ENCODE measurements at regions not wholly inside any gene's neighbourhood (a gene's known extent, or its start where the extent isn't known, plus 50 kb on each side); places are given as distances from the start of the nearest gene placed in this dataset.

DNA sequence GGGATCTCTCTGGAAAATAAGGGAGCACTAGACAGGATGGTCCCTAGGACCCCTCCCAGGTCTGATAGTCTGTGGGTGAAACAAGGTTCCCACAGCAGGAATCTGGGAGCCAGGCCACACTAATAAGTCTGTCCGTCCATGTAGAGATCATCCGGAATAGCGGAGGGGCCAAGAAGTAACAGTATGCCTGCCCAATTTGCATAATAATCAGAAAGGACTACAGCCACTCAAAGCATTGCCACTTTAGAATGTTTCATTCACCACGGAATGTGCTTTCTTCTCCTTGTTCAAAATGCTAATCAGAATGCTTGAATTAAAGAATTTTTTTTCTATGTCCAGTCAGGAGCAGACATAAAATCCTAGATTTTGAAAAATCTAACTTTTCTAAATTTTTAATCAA lies 254.9 kb downstream of the ACTL7B start:
- no peak for DNase-seq

DNA sequence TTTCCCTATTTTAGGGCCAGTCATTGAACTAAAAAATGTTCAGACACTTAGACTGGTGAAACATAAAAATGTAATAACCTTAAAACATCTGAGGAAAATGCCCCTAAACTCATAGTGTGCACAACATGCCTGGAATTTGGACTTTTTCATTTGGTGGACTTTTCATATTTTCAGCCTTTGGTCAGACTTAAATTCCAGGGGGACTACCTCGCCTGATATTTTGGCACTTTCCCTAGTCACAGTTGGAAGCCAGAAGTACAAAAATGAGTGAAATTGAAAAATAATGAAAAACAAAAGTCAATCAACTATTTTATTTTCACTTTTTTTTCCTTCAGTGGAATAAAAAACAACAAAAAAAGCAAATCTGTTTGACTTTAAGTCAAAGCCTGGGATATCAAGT lies 256.2 kb downstream of the ACTL7B start:
- no peak for DNase-seq

DNA sequence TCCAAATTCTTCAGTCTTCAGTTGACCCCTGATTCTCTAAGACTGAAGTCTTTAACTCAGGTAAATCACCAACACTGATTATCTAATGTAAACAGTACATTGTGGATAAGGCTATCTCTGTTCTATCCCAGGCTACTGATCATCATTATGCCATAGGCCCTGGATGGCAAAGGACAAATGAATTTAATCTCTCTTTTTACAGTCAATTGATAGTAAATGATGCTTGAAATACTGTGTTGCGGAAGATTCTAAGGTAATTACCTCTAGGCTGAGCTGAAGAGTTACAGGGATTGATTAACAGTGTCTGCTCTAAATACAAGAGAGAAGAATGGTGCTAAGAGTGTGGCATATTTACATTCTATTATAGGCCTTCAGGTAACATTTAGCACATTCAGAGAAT lies 264.7 kb downstream of the ACTL7B start:
- no peak for DNase-seq

DNA sequence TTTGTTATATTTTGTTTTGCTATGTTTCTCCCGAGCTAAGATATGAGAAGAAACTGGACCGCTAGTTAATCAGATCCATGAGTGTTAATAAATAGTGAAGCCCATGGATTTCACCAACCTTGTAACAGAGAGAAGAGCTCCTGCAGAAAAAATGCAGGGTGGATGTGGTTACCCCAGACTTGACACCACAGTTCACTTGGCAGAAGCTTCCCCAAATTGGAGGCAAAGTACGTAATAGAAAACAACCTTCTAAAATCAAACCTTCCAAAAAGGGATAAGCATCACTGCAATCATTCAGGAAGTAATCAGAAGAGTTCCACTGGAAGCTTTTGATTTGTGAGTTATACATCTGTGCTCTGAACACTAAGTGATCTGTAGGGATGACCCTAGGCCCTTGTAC lies 267.5 kb downstream of the ACTL7B start:
- no peak for DNase-seq

DNA sequence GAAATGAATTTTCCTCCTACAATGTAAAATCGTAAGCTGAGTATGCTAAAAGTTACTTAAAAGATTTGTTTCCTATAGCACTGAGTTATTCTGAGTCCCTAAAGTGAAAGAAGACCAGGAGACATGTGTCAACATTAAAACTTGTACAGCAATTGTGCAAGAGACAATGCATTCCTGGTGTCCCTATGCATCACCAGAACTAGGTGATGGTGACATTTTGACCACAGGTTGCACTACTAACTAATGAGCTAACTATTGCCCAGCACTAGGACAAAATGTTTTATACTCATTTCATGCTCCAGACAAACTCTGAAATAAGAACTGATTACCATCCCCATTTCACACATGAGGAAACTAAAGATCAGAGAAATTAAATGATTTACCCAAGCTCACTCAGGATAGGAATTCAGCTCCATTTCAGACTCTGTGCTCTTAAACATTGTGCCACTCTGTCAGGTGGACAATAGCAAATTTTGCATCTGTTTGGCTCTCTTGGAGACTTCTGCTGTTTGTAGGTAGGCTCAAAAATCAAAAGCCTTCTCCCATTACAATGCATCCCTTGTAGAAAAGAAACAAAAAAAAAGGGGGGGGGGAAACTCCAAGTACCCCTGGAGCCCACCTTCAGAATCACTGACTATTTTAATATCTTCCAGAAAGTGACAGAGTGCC lies 269.2 kb downstream of the ACTL7B start:
- no peak for DNase-seq

DNA sequence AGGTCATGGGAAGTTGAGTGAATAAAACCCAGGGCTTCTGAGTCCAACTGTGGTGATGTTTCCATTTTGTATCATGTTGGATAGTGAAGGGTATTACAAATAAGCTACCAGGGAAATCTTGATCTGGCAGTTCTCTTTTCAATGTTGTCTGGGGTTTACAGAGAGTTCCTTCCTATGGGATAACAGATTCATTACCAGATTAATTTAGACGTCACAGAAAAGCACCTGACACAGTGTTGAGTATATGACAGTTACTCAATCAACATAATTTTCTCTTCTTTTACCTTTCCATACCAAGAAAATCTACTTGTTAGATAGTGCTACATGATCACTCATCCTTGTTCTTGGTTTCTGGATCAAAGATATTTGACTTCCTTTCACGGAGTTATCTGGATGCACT lies 270.9 kb downstream of the ACTL7B start:
- DNase-seq = no peak

DNA sequence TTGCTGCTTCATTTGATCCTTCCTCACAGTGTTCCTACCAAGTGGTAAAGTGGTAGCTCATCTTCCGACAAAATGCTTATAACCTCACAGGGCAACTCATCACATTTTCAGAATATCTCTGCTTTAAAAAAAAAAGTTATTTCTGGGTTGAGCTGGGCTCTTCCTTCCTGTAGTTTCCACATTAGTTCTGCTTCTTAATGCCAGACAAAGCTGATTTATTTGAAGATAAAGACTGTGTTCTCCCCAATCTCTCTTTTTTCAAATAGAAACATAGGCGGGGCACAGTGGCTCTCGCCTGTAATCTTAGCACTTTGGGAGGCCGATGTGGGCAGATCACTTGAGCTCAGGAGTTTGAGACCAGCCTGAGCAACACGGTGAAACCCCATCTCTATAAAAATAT lies 273.1 kb downstream of the ACTL7B start:
- DNase-seq = no peak

DNA sequence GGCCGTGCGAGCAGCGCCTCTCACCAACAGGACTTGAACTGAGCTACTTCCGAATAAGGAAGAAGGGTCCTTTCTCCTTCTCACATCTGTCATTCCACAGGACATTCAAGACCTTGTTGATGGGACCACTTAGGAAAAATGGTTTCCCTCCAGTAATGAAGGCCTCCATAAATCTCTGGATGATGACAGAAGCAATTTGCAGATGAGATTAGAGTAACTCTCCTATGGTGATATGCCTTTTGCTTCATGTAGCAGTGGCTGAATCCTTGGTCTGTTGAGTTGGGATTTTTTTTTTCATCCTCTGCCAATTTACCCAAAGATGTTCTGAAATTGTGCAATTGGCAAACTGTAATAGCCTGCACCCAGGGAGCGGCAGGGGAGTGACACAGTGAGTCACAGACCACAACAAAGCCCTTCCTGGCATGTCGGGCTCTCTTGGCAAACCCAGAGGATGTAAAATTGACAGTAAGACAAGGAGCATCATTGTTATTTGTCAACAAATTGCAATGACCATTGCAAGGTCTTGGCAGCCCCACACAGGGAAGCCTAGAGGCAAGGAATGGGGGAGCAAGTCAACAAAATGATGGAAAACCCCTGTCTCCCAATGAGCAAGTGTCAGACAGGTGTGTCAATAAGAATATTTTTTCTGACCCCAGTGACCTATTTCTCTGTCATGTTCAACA lies 275.9 kb downstream of the ACTL7B start:
- DNase-seq = no peak

DNA sequence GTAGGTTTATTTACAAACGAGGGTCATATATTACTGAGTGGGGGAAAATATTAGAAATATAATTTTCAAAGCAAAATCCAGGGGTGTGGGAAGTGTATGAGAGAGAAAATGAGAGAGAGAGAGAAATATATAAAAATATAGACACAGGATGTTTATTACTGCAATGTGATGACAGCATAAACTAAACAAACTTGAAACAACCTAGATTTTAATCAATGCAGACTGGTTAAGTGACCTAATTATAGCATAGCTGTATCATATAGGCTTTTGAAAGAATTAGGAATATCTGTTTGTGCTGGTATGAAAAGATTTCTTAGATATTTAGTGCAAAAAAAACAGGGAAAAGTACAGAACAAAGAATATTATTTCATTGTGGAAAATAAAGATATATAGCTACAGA lies 280.5 kb downstream of the ACTL7B start:
- no peak for DNase-seq

DNA sequence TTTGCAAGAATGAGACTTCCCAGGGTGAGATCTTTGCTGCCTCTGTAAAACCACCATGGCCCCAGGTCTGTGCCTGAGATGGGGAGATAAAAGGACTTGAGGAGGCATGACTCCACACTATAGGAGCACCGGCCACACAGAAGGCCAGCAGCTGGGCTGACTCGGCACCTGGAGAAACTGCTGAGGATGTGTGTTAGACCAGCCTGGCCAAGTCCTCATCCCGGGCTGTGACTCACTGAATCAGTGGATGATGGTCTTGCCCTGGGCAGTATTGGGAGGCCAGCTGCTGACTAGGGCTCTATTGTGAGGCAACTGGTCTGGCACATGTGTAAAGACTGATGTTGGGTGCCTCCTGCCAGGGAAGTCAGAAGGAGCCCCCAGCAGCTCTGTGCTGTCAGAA lies 286.2 kb downstream of the ACTL7B start:
- no peak for DNase-seq

DNA sequence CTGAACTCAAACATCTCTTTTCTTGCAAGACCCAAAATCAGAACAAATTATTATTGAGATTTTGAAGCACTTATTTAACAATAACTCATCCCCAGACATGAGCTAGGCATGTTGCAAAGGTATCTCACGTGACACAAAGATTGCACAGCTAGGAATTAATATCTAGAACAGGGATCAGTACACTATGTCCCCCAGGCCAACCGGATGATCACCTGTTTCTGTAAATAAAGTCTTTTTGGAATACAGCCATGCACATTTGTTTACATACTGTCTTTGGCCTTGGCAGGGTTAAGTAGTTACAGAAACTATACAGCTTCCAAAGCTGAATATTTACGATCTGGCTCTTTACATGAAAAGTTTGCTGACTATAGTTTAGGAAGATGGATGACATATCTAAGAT lies 287.7 kb downstream of the ACTL7B start:
- no peak for DNase-seq

DNA sequence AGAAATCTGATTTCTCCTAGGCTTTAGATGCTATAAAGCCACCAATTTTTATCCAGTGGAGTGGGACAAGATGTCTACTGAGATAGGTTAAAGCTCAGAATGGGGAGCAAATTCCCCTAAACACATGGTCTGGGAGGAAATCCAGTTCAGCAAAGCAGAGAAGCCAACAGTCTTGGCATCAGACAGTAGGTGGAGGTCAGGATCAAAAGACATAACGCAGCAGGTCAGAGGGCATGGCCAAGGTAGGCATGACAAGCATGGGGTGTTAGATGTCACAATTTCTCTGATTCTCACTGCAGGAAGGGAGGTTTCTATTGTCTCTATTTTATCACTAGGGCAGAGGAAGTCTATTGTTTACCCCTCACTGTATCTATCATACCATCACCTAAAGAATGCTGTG lies 288.2 kb downstream of the ACTL7B start:
- DNase-seq = no peak

DNA sequence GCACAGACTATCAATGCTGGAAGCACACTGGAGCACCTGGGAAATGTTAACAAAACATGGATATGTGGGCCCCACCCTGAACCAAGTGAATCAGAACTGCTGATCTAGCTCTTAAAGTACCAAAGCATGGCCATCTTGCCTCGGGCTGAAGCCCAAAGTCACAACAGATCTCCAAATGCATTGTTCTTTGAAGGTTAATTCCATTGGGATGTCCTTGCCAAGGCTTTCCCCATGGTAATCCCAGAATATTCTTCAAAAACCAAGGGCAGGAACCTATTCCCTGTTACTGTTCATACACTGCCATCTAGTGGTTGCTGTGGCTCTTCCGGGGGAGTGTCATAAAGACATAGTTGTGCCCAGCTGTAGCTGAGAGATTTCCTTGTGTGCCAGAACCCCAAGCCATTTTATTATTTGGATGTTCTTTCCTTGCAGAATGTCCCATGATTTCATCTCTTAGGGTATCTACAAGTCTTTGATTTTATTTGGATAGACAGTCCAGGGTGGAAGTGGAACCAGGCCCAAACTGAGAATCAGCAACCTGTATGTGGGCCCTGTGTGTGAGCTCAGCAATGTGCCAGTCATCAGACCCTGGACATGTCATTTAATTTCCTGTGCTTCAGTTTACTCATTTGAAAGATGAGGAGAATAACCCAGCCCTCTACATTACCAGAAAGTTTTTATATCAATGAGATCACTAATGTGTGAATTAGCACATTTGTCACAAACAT lies 290.0 kb downstream of the ACTL7B start:
- no peak for DNase-seq

DNA sequence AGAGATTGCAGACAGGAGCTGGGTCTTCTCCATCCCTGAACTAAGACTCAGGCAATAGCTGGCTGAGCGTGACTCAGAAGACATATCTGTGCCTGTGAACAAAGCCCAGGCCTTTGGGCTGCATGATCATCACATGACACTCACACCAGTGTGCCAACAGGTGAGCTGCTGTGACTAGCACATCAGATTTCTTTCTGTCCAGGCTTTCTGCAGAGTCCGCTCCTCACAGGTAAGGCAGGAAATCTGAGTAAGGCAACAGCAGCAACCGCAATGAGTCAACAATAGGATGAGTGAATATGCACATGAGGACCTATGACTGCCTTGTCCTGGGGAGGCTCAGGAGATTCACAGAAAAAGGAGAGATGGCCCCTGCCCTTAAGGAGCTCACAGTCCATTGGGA lies 293.6 kb downstream of the ACTL7B start:
- no peak for DNase-seq

DNA sequence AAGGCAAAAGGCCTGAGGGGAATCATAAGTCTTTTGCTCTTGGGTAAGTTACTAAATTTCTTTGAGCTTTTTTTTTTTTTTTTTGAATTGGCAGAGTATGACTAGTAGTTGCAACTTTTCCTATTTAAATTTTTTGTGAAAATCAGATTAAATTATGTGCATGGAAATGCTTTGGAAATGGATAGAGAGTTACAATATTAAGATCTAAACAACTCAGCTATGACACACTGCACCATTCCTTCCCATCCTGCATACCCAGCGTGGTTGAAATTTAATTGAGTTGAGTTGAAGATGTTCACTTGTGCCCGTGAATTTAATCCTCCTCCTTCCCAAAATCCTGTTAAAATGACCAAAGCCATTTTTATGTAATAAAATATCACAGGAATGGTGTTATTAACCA lies 296.4 kb downstream of the ACTL7B start:
- no peak for DNase-seq

DNA sequence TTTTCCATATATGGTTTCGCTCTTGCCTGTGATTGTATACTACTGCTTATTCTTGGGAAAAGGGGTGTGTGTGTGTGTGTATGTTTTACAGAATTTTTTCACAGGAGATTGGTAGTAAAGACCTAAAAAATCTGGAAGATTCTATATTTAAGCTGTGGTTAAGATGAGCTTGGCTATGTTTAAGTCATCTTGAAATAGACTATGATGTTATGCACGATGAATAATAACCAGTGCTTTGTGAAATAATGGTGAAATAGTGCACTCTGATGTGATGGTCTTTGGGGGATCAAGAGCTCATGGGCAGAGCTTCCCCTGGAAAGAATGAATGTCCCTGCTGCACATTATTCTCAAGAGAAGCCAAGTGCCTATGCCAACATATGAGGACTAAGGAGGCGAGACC lies 301.0 kb downstream of the ACTL7B start:
- no peak for DNase-seq

DNA sequence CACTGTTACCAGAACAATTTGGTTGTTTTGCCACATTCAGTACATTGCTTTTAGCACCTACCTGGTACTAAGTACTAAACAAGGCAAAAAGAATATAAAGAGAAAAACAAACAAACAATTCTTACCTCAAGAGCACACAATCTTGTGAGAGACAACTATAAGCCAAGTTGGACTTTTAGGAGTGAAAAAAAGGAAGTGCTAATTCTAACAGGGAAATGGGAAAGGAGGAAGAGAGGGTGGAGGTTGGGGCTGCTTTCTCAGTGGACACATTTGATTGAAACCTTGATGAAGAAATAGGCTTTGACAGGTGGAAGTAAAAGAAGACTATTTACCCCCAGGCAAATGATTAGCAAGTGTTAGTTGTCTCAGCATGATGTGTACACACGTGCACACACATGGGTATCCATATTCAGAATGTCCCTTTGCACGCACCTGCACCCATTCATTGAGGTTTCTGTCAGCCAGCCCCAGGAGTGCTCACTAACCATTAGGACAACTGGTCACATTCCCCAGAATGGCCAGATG lies 302.6 kb downstream of the ACTL7B start:
- DNase-seq = no peak

DNA sequence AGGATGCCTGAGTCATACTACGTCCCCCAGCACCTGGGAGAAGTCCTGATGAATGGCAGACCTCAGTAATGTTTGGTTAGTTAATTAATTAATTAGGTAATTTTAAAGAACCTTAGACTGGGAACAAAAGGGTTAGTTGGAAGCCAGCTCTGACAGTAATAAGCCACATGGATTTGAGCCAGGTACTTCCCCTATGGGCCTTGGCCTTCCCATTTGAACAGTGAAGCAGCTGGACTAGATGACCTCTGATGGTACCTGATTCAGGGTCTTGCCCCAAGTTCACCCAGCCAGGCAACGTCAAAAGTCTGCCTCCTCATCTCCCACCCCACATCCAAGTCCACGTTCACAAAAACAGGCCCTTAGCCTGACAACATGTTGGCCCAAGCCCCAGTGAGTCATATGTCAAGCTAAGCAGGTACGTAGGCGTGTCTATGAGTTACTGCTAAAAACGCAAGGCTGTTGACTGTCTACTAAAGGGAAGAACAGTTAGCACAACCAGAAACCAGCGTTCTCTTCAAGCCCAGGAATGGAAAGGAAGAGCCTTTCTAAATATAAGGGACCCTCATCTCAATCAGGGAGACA lies 303.2 kb downstream of the ACTL7B start:
- DNase-seq = no peak

DNA sequence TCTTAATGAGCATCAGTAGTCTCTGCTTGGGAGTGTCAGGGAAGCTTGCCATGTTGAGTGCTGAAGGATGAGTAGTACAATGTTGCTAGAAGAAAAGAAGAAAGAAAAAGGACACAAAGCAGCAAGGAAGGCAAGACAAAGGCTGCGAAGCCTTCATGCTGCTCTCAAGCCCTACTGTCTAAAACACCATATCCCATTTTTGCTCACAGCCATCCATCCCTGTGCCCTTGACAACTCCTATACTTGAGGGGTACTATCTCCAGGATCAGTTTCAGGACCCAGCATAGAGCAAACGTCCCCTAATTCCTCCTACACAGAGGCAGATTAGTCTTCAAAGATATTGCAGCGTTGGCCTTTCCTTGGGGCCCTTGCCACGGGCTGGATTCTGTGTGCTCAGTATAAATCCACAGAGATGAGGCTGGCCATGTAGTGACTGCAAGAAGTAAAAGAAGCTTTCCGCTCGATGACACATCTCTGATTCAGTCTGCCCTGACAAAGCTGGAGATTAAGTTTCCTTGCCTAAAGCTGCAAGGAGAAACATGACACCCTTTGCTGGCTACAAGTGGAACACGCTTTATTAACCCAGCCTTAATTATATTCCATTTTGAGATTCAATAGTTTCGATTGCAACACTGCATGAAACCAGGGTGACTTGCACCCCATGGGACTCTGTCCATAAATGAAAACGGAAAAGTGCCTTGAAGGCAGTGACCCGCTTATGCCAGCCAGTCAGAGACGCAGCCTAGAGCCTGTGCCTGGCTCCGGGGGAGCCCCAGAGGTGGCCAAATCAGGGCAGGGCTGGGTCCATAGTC lies 304.6 kb downstream of the ACTL7B start:
- DNase-seq = no peak

DNA sequence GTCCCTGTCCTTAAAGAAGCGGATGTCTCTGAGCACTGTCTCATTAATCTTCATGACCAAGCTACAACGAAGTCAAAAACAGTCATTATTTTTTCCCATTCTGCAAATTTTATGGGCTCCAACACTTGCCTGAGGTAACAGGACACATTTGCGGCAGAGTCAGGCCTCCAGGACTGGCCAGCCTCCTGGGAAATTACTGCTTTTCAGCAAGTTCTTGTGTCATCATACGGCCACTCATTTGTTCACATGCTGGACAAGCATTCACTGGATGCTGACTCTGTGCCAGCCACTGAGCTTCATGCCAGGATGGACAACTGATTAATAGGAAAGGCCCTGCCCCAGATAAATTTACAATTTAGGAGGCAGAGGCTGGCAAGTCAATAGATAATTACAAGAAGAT lies 305.7 kb downstream of the ACTL7B start:
- DNase-seq = no peak

DNA sequence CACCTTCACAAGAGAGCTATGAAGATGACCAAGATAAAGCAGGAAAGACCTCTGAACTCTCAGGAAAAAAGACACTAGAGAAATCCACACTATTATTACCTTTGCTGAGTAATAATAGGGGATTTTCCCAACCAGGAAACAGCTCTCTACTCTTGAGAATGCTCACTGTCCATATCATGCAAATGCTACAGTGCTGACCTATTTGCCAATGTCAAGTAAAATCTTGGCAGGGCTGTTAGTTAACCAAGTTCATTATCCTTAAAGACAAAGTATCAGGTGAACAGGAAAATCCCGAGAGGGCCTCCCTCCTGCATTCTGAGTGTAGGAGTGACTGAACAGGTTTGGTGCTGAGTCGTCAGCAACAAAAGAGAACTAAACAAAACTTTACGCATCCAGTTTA lies 306.6 kb downstream of the ACTL7B start:
- DNase-seq = no peak

DNA sequence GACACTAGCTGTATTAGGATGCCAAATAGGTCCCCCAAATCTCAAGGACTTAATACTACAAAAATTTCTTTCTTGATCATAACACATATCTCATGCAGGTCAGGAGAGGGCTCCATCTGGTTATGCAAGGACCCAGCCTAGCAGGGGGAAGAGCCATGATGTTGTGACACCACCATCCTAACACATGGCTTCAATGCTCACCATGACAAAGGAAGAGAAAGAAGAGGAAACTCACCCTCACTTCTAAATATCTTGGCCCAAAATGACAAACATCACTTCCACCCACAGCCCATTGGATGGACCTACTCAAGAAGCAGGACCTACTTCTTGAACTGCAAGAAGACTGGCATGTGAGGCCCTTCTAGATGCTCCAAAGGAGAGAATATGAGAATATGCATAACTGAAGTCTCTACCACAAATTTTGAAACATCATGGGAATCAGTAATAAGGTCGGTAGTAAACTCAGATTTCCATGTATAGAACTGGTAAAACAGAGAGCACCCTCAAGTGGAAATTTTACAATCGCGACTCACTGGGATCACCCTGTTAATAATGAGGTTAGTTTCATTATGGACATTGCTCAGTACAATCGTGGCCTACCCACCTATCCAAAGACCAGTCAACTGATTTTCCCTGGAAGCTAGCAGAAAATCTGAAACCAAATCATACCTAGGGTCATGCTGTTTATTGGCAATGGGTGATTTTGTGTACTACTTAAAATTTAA lies 308.2 kb downstream of the ACTL7B start:
- DNase-seq = no peak
